HepG2 (cell line): ENCODE measurements at regions not wholly inside any gene's neighbourhood (a gene's known extent, or its start where the extent isn't known, plus 50 kb on each side); places are given as distances from the start of the nearest gene placed in this dataset.
A peak's percentile ranks its signal among the peaks of the same experiment; 100 is the strongest.

Source experiments
- DPF2 ChIP-seq: sonication (generic); formaldehyde crosslinking; IDR thresholded peaks from 2 replicates; pipeline ENCODE4 v1.4.0; 2020; ENCODE audit warnings: mild to moderate bottlenecking, low read depth, missing genetic modification reagents, borderline replicate concordance
- EHMT2 ChIP-seq: fragments of 200-600 bp; sonication (generic); IDR thresholded peaks from 2 replicates; pipeline ENCODE4 v1.7.0; 2017; ENCODE audit warnings: antibody characterized with exemption, low read depth, low read length, borderline replicate concordance
- HDAC1 ChIP-seq: sonication (generic); formaldehyde crosslinking; IDR thresholded peaks from 2 replicates; pipeline ENCODE4 v1.5.1; 2020; ENCODE audit warnings: mild to moderate bottlenecking, missing genetic modification reagents
- NFE2L2 ChIP-seq: fragments of 150-350 bp; IDR thresholded peaks from 2 replicates; pipeline ENCODE4 v1.6.1; 2014; ENCODE audit warnings: low read length
- POGZ ChIP-seq: sonication (generic); formaldehyde crosslinking; IDR thresholded peaks from 2 replicates; pipeline ENCODE4 v1.4.0; 2020; ENCODE audit warnings: mild to moderate bottlenecking, missing genetic modification reagents
- REL ChIP-seq: sonication (generic); formaldehyde crosslinking; conservative IDR thresholded peaks from 2 replicates; pipeline ENCODE4 v1.8.0; 2022; ENCODE audit warnings: mild to moderate bottlenecking, missing genetic modification reagents, moderate library complexity
- REXO4 ChIP-seq: sonication (generic); formaldehyde crosslinking; IDR thresholded peaks from 2 replicates; pipeline ENCODE4 v1.8.0; 2022; ENCODE audit warnings: missing genetic modification reagents, mild to moderate bottlenecking, borderline replicate concordance
- ZNF143 ChIP-seq: sonication (generic); formaldehyde crosslinking; IDR thresholded peaks from 2 replicates; pipeline ENCODE4 v1.4.0; 2020; ENCODE audit warnings: missing genetic modification reagents
- ZNF274 ChIP-seq: sonication (generic); formaldehyde crosslinking; IDR thresholded peaks from 2 replicates; pipeline ENCODE4 v1.5.1; 2020; ENCODE audit warnings: mild to moderate bottlenecking, missing genetic modification reagents
- ZNF747 ChIP-seq: sonication (generic); formaldehyde crosslinking; IDR thresholded peaks from 2 replicates; pipeline ENCODE4 v1.8.1; 2023; ENCODE audit warnings: missing genetic modification reagents, mild to moderate bottlenecking, borderline replicate concordance
- TF ChIP-seq, protein P1 (sequence below): sonication (generic); formaldehyde crosslinking; IDR thresholded peaks from 2 replicates; pipeline ENCODE4 v1.8.0; 2023; ENCODE audit warnings: mild to moderate bottlenecking, missing genetic modification reagents
- TF ChIP-seq, protein P2 (sequence below): sonication (generic); formaldehyde crosslinking; IDR thresholded peaks from 2 replicates; pipeline ENCODE4 v1.4.0; 2020; ENCODE audit warnings: mild to moderate bottlenecking, missing genetic modification reagents, borderline replicate concordance
- TF ChIP-seq, protein P3 (sequence below): sonication (generic); formaldehyde crosslinking; IDR thresholded peaks from 2 replicates; pipeline ENCODE4 v1.8.0; 2022; ENCODE audit warnings: missing genetic modification reagents, mild to moderate bottlenecking, inconsistent platforms, borderline replicate concordance
- TF ChIP-seq, protein P4 (sequence below): IDR thresholded peaks from 2 replicates; pipeline ENCODE4 v1.6.1; 2018; ENCODE audit warnings: missing genetic modification reagents, mild to moderate bottlenecking, missing compliant biosample characterization
- TF ChIP-seq, protein P5 (sequence below): sonication (generic); formaldehyde crosslinking; IDR thresholded peaks from 2 replicates; pipeline ENCODE4 v1.5.1; 2020; ENCODE audit warnings: mild to moderate bottlenecking, missing genetic modification reagents, moderate library complexity

DNA sequence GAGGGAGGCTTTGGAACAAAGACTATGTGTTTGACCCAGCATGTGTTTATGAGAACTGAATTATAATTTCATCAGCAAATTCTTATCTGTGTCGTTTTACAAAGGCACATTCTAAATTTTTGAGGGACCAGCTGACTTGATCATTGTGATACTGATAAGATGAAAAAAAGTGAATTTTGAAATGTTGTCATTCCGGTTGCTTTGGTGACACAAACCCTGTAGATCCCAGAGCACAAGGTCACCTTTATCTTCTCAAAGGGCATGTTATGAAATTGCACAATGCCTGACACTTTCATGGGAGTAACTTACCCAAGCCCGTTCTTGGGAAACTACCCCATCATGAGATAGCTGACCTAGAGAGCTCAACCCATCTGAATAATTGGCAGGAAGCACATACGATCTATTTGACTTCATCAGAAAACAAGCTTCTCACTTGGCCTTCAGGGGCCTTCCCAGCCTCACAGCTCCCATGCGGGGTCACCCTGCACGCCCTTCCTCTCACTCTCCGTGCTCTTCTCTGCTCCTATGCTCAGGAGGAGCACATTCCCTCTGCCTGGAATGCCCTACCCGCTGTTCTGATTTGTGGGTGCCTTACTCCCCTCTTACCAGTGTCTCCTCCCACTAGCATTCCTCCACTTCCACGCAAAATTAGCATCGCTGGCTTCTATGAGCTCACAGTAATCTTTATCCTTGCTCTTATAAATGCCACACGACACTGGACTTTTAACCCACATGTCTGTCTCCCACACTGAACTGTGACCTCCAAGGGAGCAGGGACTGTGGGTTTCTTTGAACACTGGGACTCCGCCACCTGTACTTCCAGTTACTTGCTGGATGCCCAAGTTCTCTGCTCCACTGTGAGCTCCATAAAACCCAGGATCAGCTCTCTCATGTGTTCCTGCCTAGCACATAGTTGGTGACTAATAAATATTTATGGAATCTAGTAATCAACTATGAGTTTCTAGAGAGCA is 555.8 kb upstream of the ID2 start (continued):
- TF ChIP-seq ZNF274 (CRISPR knock-in tag) (no peak), ZNF747 (CRISPR knock-in tag) (no peak; the same call in 1 of the 2 replicates), ZNF143 (CRISPR knock-in tag) (peak; percentile 64), EHMT2 (peak; percentile 87; the same call in 1 of the 2 replicates), HDAC1 (CRISPR knock-in tag) (peak; percentile 92), DPF2 (CRISPR knock-in tag) (peak; percentile 95), NFE2L2 (no peak), POGZ (CRISPR knock-in tag) (peak; percentile 98), REL (CRISPR knock-in tag) (no peak), REXO4 (CRISPR knock-in tag) (no peak)
- TF ChIP-seq, protein P1, sequence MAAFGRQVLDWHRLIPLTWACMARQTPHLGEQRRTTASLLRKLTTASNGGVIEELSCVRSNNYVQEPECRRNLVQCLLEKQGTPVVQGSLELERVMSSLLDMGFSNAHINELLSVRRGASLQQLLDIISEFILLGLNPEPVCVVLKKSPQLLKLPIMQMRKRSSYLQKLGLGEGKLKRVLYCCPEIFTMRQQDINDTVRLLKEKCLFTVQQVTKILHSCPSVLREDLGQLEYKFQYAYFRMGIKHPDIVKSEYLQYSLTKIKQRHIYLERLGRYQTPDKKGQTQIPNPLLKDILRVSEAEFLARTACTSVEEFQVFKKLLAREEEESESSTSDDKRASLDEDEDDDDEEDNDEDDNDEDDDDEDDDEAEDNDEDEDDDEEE: no peak
- TF ChIP-seq, protein P2, sequence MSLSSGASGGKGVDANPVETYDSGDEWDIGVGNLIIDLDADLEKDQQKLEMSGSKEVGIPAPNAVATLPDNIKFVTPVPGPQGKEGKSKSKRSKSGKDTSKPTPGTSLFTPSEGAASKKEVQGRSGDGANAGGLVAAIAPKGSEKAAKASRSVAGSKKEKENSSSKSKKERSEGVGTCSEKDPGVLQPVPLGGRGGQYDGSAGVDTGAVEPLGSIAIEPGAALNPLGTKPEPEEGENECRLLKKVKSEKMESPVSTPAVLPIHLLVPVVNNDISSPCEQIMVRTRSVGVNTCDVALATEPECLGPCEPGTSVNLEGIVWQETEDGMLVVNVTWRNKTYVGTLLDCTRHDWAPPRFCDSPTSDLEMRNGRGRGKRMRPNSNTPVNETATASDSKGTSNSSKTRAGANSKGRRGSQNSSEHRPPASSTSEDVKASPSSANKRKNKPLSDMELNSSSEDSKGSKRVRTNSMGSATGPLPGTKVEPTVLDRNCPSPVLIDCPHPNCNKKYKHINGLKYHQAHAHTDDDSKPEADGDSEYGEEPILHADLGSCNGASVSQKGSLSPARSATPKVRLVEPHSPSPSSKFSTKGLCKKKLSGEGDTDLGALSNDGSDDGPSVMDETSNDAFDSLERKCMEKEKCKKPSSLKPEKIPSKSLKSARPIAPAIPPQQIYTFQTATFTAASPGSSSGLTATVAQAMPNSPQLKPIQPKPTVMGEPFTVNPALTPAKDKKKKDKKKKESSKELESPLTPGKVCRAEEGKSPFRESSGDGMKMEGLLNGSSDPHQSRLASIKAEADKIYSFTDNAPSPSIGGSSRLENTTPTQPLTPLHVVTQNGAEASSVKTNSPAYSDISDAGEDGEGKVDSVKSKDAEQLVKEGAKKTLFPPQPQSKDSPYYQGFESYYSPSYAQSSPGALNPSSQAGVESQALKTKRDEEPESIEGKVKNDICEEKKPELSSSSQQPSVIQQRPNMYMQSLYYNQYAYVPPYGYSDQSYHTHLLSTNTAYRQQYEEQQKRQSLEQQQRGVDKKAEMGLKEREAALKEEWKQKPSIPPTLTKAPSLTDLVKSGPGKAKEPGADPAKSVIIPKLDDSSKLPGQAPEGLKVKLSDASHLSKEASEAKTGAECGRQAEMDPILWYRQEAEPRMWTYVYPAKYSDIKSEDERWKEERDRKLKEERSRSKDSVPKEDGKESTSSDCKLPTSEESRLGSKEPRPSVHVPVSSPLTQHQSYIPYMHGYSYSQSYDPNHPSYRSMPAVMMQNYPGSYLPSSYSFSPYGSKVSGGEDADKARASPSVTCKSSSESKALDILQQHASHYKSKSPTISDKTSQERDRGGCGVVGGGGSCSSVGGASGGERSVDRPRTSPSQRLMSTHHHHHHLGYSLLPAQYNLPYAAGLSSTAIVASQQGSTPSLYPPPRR (CRISPR knock-in tag): peak; percentile 94
- TF ChIP-seq, protein P3, sequence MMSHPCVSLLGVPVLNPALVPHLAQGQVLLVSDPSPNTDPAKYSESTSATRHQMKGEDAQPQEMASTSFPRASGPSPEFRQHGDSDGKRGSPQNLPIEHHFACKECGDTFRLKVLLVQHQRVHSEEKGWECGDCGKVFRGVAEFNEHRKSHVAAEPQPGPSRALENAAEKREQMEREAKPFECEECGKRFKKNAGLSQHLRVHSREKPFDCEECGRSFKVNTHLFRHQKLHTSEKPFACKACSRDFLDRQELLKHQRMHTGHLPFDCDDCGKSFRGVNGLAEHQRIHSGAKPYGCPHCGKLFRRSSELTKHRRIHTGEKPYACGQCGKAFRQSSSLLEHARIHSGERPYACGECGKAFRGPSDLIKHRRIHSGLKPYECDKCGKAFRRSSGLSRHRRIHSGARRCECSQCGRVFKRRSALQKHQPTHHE (CRISPR knock-in tag): peak; percentile 91; the same call in 1 of the 2 replicates
- TF ChIP-seq, protein P4, sequence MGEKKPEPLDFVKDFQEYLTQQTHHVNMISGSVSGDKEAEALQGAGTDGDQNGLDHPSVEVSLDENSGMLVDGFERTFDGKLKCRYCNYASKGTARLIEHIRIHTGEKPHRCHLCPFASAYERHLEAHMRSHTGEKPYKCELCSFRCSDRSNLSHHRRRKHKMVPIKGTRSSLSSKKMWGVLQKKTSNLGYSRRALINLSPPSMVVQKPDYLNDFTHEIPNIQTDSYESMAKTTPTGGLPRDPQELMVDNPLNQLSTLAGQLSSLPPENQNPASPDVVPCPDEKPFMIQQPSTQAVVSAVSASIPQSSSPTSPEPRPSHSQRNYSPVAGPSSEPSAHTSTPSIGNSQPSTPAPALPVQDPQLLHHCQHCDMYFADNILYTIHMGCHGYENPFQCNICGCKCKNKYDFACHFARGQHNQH (CRISPR knock-in tag): peak; percentile 94
- TF ChIP-seq, protein P5, sequence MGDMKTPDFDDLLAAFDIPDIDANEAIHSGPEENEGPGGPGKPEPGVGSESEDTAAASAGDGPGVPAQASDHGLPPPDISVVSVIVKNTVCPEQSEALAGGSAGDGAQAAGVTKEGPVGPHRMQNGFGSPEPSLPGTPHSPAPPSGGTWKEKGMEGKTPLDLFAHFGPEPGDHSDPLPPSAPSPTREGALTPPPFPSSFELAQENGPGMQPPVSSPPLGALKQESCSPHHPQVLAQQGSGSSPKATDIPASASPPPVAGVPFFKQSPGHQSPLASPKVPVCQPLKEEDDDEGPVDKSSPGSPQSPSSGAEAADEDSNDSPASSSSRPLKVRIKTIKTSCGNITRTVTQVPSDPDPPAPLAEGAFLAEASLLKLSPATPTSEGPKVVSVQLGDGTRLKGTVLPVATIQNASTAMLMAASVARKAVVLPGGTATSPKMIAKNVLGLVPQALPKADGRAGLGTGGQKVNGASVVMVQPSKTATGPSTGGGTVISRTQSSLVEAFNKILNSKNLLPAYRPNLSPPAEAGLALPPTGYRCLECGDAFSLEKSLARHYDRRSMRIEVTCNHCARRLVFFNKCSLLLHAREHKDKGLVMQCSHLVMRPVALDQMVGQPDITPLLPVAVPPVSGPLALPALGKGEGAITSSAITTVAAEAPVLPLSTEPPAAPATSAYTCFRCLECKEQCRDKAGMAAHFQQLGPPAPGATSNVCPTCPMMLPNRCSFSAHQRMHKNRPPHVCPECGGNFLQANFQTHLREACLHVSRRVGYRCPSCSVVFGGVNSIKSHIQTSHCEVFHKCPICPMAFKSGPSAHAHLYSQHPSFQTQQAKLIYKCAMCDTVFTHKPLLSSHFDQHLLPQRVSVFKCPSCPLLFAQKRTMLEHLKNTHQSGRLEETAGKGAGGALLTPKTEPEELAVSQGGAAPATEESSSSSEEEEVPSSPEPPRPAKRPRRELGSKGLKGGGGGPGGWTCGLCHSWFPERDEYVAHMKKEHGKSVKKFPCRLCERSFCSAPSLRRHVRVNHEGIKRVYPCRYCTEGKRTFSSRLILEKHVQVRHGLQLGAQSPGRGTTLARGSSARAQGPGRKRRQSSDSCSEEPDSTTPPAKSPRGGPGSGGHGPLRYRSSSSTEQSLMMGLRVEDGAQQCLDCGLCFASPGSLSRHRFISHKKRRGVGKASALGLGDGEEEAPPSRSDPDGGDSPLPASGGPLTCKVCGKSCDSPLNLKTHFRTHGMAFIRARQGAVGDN: peak; percentile 94
